ENCODE measurements at regions not wholly inside any gene's neighbourhood (a gene's known extent, or its start where the extent isn't known, plus 50 kb on each side); places are given as distances from the start of the nearest gene placed in this dataset. TPM values are rescaled to one million over a fixed set of nuclear protein-coding genes. Genes with fewer than 3 reads are reported as not detected.
A peak's percentile ranks its signal among the peaks of the same experiment; 100 is the strongest.

GRCh38 chr19:53696951-53697350 is 65.2 kb downstream of the DPRX start:
- DNase-seq (ENCODE audit: low read depth in 2 of 3, low spot score in 2 of 3), result peak in 1 of 3 donors; percentile 7

- DNase-seq (ENCODE audit: low read depth in 2 of 3, low spot score in 2 of 3), result no peak
Observed at GRCh38 chr19:53703361-53703760, 71.6 kb downstream of the DPRX start.

GRCh38 chr19:53704011-53704410 is 72.2 kb downstream of the DPRX start:
- no peak for DNase-seq (ENCODE audit: low read depth in 2 of 3, low spot score in 2 of 3)

GRCh38 chr19:53707278-53707677 is 75.5 kb downstream of the DPRX start:
- no peak for DNase-seq (ENCODE audit: low read depth in 2 of 3, low spot score in 2 of 3)

GRCh38 chr19:53730391-53730790 is 93.7 kb downstream of the NLRP12 start:
- no peak for DNase-seq (ENCODE audit: low read depth in 2 of 3, low spot score in 2 of 3)

Small RNAs in the stretch of these regions (small RNA-seq; reads per million reads assigned to genes)
- gene MIR516B2, result not detected
- not detected for gene MIR517A
- gene MIR517B, result not detected
- 0.34 reads per million for gene MIR518B
- not detected for gene MIR518E
- not detected for gene MIR518F
- not detected for gene MIR519D
- gene MIR520B, result not detected
- not detected for gene MIR520C
- gene MIR520D, result not detected
- not detected for gene MIR520G
- not detected for gene MIR521-2
- gene MIR525, result not detected
- not detected for gene MIR526A1
- not detected for gene MIR526A2
- not detected for gene RNU6-803P

Data from hematopoietic multipotent progenitor cell (in vitro differentiated cells).